ENCODE measurements at regions not wholly inside any gene's neighbourhood (a gene's known extent, or its start where the extent isn't known, plus 50 kb on each side); places are given as distances from the start of the nearest gene placed in this dataset.
"Not testable (repeated sequence)": the region's sequence is repeated elsewhere in the genome, so short reads cannot be mapped to it uniquely, and the experiment has no call there.

GRCh38 chr7:96558530-96558929 lies 151.1 kb downstream of the SEM1 start:
- DNase-seq = no peak

DNA sequence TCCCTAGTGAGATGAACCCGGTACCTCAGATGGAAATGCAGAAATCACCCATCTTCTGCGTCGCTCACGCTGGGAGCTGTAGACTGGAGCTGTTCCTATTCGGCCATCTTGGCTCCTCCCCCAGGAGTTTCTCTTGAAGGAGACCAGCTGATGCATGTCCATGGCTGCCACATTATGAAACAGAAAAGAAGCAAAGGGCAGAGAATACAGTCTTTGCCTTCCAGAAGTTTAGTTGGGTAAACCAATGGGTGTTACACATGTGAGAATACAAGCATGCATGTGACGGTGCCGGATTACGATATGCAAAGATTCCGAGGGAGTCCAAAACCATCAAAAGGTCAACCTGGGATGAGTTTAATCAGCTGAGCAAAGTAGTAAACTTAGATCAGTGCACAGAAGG lies 151.6 kb downstream of the SEM1 start:
- DNase-seq = no peak

- not testable (repeated sequence) for DNase-seq
Observed at GRCh38 chr7:96557598-96557997, 152.0 kb downstream of the SEM1 start.

GRCh38 chr7:96548664-96549063 lies 161.0 kb downstream of the SEM1 start:
- DNase-seq = no peak

GRCh38 chr7:96547371-96547811 lies 162.3 kb downstream of the SEM1 start:
- no peak for DNase-seq

GRCh38 chr7:96546426-96546825 lies 163.2 kb downstream of the SEM1 start:
- no peak for DNase-seq

- no peak for DNase-seq
Observed at GRCh38 chr7:96539471-96539870, 170.2 kb downstream of the SEM1 start.

GRCh38 chr7:96538632-96539031 lies 171.0 kb downstream of the SEM1 start:
- no peak for DNase-seq

GRCh38 chr7:96534221-96534620 lies 175.4 kb downstream of the SEM1 start:
- DNase-seq = no peak

DNA sequence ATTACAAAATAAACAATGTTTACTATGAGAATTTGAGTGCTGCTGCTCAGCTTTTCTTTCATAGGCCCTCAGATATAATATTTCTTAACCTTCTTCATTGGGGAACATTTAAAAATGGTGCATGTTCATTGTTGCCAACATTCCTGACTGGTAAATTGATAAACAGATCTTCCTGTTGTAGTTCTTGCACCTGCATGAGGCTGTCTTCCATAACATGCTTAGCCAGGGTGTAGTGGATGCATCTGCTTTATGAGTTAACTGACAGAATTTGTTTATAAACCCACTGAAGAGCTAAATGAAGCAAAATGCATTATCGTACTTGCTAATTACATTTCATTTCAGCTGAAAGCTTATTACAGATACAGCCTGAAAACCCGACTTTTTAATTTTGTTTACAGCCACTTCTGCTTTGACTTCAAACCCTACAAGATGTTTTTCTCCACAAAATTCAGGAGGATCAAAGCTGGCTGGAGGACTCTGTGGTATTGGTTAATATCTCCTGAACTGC lies 177.2 kb downstream of the SEM1 start:
- DNase-seq = no peak

DNA sequence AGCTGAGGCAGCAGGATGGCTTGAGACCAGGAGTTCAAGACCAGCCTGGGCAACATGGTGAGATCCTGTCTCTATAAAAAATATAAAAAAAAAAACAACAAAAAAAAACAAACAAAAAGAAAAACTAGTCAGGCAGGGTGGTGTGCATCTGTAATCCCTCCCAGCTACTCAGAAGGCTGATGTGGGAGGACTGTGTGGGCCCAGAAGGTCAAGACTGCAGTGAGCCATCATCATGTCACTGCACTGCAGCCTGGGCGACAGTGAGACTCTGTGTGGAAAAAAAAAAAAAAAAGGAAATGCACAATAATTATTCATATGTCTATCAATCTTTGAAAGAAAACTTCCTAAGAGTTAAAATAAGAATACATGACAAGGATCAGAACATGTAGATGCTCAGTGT lies 178.3 kb downstream of the SEM1 start:
- no peak for DNase-seq

DNA sequence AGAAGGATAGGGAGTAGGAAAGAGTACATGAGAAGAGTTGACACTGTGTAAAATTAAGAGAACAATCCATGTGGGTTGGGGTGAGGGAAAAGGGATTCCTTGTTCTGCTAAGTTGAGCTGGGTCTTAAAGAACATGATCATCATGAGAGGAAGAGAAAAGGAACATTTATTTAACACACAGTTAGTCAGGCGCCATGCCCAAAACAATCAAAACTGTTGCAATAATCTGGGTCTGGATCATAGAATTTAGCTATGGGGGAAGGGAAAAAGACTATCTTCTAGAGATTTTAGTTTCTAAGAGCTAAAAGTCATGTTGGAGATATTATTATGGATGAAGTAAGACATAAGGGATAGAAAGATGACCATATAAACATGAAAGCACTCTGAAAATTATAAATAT lies 178.9 kb downstream of the SEM1 start:
- no peak for DNase-seq

GRCh38 chr7:96527133-96527827 lies 182.4 kb downstream of the SEM1 start:
- no peak for DNase-seq

DNA sequence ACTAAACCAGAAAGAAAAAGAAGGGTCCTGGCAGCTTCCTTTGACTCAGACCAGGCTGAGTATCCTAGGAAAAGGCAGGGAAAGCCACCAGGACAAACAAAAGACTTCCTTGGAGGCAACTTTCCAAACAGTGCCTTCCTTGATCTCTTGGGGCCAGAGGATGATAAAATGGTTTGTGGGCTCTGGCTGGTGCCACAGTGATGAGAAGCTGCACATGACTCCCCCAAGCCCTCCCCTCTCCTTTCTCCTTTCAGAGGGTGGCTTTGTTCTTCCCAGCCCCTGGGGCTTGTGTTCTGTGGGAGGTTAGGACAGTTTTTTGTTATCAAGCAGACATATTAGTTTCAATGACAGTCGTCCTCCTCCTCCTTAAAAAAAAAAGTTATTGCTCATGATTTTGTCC lies 183.2 kb downstream of the SEM1 start:
- no peak for DNase-seq

GRCh38 chr7:96521068-96521894 lies 188.4 kb downstream of the SEM1 start:
- DNase-seq = no peak

GRCh38 chr7:96508371-96508770 lies 186.5 kb upstream of the SLC25A13 start:
- DNase-seq = no peak

GRCh38 chr7:96503597-96503996 lies 181.7 kb upstream of the SLC25A13 start:
- no peak for DNase-seq

- no peak for DNase-seq
Observed at GRCh38 chr7:96501318-96501717, 179.4 kb upstream of the SLC25A13 start.

GRCh38 chr7:96499532-96499931 lies 177.6 kb upstream of the SLC25A13 start:
- no peak for DNase-seq

DNA sequence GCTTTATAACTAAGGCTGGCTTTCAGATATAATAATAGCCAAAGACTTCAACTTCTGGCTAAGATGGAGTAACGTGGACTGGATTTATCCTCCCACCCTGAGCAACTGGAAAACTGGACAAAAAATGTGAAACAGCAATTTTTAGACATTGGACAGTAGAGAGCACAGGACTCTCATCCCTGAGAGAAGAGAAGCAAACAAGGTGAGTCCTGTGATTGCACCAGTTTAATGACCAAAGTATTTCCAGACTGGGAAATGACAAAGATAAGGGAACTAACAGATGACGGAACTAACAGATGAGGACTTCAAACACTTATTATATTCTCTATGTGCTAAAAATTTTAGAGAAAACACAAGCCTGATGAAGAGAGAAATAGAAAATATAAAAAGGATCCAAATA lies 175.7 kb upstream of the SLC25A13 start:
- DNase-seq = no peak

- DNase-seq = peak; percentile 4 to 8
Observed at GRCh38 chr7:96495751-96496216, 173.9 kb upstream of the SLC25A13 start.

DNA sequence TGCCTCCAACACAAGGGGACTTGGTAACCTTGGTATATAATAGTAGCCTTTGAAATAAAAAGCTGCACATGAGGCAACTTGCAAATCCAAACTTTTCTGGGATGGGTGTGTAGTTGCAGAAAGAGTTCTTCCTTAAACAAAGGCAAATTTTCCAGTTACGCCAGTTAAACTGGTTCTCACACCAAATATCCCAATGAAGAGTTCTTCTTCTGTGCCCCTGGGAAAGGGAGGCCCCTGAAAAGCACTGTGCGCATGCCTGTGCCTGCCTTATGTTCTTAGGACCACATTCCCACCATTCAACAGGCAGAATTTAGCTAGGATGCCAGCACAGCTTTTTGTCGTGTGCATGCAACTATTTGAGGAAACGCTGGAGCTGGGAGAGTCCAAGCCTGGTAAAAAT lies 164.8 kb upstream of the SLC25A13 start:
- DNase-seq = no peak

- no peak for DNase-seq
Observed at GRCh38 chr7:96484845-96485244, 162.9 kb upstream of the SLC25A13 start.

- DNase-seq = no peak
Observed at GRCh38 chr7:96484091-96484490, 162.2 kb upstream of the SLC25A13 start.

Data from activated CD4-positive, alpha-beta T cell treated with anti-CD3 and anti-CD28 coated beads, Interleukin-2, amount 50 U/mL, for 48 hours (primary cell).